CD4-positive, alpha-beta T cell treated with Interleukin-6 for 4 hours (primary cell): ENCODE measurements at regions not wholly inside any gene's neighbourhood (a gene's known extent, or its start where the extent isn't known, plus 50 kb on each side); places are given as distances from the start of the nearest gene placed in this dataset.
"Not testable (repeated sequence)": the region's sequence is repeated elsewhere in the genome, so short reads cannot be mapped to it uniquely, and the experiment has no call there.

Experiments
- DNase-seq: peaks from one replicate; pipeline ENCODE4 v3.0.0-alpha.2; 2020; ENCODE audit warnings: mixed read lengths

DNA sequence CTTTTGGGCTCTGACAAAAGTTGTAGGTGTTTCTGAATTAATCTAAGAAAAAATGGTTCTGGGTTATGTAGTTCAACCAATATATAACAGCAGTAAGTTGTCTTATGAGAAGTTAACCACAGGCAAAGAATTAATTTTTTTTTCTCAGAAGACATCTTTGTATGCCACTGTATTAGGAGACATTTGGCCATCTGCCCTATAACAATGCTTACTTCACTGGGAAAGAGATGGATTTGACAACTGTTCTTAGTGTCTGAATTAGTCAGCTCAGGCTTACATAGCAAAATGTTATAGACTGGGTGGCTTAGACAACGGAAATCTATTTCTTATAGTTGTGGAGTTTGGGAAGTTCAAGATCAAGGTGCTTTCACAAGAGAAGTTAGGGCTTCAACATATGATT is 508.1 kb downstream of the STIM2 start:
- DNase-seq = no peak

DNA sequence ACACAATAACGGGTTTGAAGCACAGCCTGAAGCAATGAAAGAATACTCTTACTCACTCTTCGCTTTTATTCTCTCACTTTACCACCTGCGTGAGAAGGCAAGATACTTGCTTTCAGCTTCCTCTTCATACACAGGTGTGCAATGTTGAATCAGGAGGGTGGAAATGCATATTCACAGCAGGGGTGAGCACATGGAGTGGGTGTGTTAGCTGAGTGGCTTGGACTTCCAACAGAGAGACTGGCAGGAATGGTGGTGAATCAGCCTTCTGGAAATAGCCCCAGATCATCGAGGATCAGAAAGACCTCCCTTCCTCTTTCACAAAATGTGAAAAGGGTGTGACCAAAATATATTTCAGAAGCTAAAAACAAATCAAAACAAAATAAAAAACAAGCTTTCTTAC is 521.2 kb downstream of the STIM2 start:
- DNase-seq = no peak

DNA sequence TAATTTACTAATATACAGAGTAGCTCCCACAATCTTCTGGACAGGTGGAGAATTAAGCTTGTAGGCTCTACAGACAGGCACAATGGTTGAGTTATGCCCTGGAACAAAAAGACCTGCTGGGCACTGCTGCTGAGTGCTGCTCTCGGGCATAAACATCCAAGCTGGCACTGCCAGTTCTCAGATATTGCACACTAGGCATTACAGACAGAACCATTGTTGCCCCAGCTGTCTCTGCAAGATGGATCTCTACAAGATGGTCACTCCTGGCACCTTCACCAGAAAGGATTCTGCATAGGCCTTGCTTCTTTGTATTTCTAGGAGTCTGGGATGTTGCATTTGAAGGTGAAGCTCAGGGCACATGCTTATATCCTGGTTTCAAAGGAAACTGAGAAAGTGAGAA is 527.1 kb downstream of the STIM2 start:
- no peak for DNase-seq

DNA sequence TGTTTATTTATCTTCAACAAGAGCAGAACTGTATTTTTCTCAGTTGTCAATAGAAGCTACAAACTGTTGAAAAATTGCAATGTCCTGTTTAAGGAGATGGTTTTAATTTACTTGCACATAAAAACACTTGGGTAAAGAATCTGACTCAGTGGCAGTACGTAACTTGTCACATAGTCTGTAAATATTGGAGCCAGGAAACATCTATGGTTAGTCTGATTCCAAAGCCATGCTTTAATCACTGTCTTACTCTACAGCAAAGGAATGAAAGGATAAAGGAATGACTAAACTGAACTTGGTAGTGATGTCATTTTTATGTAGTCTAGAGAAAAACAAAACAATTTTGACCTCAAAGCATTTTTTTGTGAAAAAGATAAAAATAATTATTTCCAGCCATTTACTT is 537.2 kb downstream of the STIM2 start:
- no peak for DNase-seq

DNA sequence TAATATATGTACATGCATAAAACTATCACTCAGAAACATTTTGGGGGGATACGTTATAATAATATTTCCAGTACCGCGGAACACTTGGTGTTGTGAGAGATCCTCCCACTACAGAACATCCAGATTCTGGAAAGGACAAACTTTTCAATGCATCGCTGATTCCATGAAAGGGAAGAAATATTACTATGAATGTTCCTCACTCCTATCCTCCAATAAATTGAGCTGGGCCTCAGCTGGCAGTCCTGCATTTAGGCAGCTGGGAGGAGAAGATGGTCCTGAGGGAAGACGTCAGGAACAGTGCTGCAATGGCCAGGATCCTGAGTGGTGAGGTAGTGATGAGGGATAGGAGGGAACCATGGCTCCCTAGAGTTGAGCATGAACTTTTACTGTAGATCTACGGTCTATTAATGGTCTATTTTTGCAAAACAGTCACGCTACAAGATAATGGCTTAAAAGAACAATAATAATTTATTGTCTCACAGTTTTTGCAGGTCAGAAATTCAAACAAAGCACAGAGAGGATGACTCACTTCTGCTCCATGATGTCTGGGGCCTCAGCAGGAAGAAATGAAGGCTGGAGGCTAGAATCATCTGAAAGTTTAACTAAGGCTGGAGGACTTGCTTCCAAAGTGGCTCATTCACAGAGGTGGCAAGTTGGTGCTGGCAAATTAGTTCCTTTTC is 538.1 kb downstream of the STIM2 start:
- no peak for DNase-seq

DNA sequence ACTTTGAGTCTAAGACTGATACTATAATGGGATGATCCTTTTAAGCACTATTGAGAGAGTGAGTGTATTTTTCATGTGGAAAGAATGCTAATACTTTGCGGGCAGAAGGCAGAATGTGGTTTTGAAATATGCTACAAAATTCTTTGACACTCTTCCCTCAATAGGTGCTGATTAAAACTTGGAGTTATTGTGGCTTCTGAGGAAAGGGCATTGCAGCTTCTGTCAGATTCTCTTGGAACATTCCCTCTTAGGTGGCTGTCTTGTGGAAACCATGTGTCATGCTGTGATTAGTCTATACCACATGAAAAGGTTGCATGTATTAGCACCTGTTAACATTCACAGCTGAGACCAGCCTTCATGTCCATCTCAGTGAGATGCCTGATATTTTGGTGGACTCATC is 547.0 kb downstream of the STIM2 start:
- no peak for DNase-seq

DNA sequence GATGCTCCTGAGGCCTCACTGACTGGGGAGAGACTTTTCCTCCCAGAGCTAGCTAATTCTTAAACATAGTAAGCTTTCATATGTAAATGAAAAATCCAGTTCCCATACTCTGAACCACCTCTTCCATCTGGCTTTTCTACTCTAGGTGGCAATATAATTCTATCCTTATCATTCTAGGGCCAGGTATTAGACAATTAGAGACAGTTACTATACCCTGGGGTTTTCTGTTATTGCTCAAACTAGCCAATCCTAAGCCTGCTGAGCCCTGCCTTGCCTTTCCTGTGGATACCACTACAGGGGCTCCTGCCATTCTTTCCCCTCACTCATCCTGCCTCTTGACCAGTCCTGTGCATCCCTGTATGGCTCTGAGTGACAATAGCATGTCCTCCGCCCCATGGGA is 552.0 kb downstream of the STIM2 start:
- no peak for DNase-seq

DNA sequence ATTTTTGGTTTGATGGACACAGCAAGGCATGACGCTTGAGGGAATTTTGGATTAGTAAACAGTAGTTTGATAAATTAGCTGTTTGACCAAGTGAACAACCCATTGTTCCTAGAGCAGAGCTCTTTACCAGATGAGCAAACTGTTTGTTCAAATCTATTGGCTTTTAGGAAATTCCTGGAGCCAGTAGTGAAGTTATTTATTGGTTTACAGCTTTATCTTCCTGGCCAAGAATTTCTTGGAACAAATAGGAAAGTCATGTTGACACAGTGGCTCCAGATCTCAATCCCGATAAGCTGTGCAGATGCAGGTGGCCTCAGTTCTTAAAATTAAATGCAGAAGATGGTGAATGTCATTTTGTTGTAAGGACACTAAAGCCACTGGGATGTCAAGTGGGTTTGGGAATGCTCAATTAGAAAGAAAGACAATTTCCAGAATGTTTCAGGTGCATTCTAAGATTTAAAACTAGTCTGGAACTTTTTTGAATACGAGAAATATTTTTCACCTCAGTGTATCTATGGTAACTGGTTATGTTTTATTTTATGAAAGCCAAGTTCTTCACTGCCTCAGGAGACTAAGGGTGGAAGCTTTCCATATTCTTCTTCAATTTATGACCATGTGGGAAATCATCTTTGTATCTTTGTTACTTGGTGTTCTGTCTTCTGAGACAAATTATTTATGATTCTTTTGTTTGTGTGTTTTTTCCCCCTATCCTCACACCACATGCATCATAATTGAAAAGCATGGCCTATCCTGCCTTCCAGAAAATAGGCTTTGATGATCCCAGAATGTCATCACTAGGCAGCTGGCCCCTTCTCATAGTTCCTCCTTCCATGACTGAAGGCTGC is 554.5 kb downstream of the STIM2 start:
- no peak for DNase-seq

DNA sequence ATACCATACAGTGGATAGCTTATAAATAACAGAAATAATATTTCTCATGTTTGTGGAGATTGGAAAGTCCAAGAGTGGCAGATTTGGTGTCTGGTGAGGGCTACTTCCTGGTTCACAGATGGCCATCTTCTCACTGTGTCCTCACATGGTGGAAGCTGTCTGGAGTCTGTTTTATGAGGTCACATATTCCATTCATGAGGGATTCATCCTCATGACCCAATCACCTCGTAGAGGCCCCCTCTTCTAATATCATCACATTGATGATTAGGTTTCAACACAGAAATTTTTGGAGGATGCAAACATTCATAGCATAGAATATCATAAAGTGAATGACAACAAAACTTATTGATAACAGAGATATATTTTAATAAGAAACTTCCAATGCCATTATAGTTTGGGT is 568.0 kb downstream of the STIM2 start:
- no peak for DNase-seq

DNA sequence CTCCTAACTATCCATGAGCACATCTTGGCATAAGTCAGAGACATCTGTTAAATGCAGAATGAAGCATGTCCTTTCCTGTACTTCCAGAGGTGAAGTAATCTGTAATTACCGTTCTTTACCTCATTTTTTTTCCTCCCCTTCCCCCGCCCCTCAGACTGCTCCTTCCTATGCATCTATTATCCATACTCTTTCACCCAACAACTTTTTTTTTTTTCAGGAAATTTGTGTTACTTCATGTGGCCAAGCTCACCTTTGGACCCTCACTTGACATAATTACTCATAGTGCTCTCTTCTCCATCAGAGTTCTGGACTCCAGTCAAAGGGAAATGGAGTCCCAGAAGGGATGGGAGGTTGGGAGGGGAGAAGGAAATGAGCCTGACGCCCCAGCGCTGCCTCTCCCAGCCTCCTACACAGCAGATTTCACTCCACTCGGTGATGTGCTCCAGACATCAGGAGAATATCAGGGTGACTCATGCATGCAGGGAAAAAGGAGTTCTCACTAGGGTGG is 568.8 kb downstream of the STIM2 start:
- DNase-seq = no peak

DNA sequence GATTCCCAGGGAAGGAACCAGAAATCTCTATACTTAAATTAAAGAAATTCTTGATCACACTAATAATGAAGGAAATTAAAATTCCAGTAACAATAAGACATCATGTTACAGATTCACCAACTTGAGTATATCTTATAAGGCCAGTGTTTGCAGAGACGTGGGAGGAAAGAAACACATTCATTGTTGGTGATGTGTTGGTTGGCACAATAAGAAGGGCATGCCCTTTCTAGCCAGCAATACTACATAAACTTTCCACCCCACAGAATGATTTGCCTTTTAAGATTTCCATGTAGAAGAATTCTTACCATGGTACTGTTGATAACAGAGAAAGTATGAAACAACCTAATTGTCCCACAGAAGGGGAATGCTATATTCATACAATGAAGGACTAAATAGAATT is 581.5 kb downstream of the STIM2 start:
- DNase-seq = no peak

DNA sequence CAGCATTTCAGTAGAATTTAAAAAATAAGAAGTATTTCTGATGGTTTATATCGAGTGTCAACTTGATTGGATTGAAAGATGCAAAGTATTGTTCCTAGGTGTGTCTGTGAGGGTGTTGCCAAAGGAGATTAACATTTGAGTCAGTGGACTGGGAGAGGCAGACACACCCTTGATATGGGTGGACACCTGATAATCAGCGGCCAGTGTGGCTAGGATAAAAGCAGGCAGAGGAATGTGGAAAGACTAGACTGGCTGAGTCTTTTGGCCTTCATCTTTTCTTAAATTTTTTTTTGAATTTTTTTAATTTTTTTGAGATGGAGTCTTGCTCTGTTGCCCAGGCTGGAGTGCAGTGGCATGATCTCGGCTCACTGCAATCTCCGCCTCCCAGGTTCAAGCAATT is 582.0 kb downstream of the STIM2 start:
- DNase-seq = not testable (repeated sequence)

DNA sequence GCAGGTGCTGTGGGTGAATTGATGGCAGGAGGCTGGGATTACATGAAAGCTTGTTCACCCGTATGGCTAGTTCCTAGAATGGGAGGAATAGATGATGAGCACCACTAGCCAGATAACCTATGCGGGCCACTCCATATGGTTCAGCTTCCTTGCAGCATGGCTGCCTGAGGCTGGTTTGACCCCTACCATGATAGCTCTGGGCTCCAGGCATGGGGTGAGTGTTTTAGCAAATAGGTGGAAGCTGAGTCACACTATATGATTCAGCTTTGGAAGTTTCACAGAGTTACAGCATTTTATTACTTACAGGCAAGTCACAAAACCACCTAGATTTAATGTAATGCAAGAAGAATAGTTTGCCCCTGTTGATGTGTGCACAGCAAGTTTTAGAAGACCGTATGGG is 603.2 kb downstream of the STIM2 start:
- DNase-seq = no peak

DNA sequence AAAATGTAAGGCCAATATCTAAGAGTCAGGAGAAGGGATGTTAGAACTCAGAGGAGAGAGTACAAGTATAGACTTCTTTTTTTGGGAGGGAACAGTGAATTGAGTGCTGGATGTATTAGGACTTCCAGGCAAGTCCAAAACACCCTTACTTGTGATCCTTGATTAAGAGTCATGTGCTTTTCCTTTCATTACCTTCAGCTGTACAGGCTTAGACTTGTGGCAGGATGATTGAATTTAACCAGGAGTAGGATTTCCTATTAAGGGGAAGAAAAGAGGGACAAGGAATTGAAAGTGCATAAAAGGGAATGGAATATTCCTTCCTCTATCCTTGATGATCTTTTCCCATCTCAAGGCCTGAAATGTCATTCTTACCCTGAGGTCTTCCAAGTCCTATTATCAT is 606.7 kb downstream of the STIM2 start:
- DNase-seq = no peak

DNA sequence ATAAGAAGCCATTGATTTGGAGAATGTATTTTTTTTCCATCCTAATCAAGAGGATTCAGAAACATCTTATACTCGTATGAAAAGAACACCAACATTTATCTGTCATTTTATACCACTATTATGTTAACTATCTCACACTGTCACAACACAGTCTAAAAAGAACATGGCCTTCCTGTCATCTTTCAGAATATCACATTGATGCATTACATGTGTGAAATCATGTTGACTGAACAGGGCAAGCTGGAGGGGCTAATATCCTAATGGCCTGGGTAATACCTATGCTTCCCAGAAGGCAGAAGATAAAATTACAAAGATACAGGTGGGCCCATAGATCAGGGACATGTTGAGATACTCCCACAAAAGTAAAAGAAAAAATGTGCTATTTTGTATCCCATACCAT is 611.7 kb downstream of the STIM2 start:
- DNase-seq = no peak

DNA sequence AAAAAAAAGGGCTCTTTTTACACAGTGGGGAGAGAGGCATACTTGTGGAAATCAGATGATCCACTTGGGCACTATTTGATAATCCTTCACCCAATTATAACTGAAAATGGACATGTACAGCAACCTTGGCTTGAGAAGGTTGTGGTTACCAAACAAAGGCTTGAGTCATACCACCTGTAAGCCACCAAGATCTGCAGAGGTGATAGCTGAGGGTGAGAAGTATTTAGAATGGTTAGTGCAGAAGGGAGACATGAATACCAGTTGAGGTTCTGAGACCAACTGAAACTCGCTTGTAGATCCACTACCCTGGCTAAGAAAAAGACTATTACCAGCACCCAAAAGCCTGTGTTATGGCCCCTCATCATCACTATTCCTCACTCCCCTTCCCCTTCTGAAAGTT is 614.0 kb downstream of the STIM2 start:
- DNase-seq = no peak

DNA sequence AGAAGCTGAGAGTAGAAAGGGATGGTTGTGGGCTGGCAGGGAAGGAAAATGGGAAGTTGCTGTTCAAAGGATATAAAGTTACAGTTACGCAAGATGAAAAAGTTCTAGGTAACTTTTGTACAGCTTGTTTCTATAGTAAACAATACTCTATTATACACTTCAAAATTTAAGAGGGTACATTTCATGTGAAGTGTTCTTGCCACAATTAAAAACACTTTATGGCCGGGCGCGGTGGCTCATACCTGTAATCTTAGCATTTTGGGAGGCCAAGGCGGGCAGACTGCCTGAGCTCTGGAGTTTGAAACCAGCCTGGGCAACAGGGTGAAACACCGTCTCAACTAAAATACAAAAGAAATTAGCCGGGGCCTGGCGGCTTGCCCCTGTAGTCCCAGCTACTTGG is 623.6 kb downstream of the STIM2 start:
- DNase-seq = no peak

DNA sequence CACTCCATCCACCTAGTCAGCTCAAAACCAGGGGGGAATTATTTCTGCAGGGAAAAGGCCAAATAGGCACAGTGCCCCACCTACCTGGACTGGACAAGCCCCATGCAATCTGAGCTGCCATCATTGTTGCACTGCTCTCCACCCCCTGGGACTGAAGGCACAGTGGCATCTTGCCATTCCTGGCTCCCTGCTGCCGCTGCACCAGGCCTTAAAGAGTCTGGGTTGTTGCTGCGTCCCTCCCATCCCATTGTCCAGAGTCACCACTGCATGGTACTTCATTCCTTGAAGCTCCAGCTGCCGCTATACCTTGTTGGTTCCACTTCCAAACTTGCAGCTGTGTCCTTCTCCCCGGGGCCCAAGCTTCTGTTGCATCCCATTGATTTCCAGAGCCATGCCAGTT is 629.7 kb downstream of the STIM2 start:
- no peak for DNase-seq

DNA sequence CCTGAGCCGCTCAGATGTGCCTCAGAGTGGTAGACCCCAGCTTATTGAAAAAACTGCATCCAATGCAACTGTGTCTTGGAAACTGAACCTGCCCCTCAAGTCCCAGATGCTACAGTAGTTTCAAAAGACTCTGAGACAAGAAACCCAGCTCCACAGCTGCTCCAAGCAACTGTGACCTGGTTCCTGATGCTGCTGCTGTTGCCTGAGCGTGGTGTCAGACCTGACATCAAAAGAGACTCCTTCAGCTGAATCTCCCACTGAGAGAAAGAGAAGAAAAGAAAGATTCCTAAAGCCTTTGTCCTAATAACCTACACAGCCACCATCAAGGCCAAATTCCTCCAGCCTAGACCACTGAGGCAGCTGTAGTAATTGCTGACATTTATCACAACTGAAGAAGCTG is 630.1 kb downstream of the STIM2 start:
- no peak for DNase-seq

DNA sequence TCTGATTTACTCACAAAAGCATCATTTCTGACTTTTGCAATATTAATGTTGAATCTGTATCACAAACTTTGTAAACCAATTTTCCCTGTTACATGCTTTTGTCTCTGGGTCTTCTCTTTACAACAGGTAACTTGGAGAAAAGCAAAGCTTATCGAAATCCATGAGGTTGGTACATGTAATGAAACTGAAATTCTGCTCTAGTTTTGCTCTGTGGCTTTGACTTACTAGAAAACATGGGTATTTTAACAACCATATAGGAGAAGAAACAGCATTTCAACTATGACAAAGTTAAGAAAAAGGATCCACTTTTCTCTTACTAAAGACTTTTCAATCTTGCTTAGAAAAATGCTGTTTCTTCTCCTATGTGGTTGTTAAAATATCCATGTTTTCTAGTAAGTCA is 645.8 kb downstream of the STIM2 start:
- DNase-seq = no peak

DNA sequence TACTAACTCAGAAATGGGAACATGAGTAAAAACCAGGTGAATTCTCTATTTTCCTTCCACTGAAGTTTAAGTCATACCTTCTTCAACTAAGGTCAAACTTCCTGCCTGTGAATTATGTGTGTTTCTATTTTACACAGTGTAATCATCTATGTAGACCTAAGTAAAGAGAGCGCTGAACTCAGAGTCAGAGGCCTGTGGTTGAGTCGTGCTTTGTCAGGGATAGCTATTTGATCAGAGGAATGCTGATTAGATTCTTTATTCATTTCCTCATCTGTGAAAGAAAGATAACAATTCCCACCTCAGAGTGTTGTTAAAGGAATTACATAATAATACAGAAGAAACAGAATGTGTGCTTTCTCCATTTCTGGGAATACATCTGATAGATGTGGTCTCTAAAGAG is 654.1 kb downstream of the STIM2 start:
- DNase-seq = no peak

DNA sequence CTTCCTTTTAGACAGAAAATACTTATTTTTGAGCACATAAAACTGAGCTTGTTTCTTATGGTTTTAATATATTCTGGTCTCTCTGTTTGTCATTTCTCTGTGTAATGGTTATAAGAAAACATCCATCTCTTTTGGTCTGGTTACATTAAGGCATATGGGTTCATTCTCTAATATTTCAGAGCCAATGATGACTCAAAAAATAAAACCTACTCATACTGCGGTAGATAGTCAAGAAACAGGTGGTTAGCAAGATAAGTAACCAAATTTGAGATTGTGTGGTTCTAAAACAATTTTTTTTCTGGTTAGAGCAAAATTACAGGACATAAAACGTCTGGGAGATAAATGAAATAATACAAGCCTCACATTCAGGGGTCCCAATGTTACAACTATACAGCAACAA is 654.5 kb downstream of the STIM2 start:
- DNase-seq = no peak

DNA sequence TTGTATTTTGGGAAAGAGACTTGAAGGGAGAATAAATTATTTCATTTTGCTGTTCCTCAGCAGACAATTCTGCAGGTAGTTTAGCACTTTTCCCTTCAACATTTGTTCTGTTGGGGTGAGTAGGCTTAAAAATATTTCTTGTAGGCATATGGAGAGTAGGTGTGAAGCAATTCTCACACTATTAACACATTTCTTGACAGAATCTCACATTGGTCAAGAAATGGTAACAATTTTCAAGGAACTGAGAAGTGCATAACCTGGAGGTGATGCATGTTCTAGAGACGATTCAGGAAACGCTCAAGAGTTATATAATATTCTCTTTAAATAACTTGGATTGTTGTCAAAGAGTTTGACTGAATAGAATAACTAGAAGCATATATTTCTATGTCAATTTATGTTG is 658.2 kb downstream of the STIM2 start:
- no peak for DNase-seq

DNA sequence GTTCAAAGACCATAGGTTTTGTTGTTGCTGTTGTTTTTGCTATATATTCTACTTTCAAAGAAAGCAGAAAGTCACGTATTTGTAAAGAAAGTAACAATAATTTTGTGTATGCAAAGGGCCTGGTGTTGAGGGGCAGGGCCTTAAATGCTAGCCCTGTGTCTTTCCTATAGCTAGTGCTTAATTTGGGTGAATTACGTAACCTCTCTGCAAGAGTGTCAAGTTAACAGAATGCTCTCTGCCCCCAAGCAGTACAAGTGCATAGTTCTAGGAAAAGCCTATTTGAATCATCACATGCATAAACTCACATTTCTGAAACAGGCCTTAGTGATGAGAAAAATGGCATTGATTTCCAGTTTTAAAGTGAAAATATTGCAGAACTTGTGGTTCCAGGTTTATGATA is 663.6 kb downstream of the STIM2 start:
- DNase-seq = no peak

DNA sequence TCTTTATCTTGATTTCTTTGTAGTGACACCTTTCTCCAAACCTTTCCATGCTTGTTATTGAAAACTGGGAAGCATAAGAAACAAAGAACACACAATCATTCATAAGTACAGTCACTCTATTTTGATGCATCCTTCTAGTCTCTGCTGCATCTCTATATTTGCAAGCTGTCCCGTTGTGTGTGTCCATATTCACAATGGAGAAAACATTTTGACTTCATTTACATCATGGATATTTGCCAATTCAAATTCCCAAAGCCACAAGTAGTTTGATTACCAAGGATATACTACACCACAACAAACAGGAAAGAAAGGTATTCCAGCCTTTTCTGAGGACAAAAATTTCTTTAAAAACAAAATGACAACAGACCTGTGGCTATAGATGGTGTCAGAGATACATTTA is 673.8 kb downstream of the STIM2 start:
- DNase-seq = no peak
